HL-60 (cell line): ENCODE measurements at regions not wholly inside any gene's neighbourhood (a gene's known extent, or its start where the extent isn't known, plus 50 kb on each side); places are given as distances from the start of the nearest gene placed in this dataset.

Experiments used
- DNase-seq, 2 experiments: peaks; one replicate each; pipeline ENCODE4 v3.0.0-alpha.2; 2010 to 2020; ENCODE audit warnings: low read depth in 1 of 2, low spot score in 1 of 2
- H3K27ac ChIP-seq: fragments of 250-450 bp; sonication (Bioruptor Pico); replicated peaks from 2 replicates; pipeline ENCODE4 v1.5.1; 2020; ENCODE audit warnings: mild to moderate bottlenecking, moderate library complexity
- H3K27me3 ChIP-seq: fragments of 250-450 bp; sonication (Bioruptor Pico); 2 replicates; pipeline ENCODE4 v1.5.1; 2021; ENCODE audit warnings: mild to moderate bottlenecking, moderate library complexity; ENCODE audit not compliant: insufficient read depth, poor library complexity, severe bottlenecking
- H3K4me3 ChIP-seq: replicated peaks from 2 replicates; pipeline ENCODE4 v1.5.1; 2011; ENCODE audit warnings: mild to moderate bottlenecking, control low read depth, low read length; ENCODE audit not compliant: insufficient read depth
- CTCF ChIP-seq: IDR thresholded peaks from one replicate; pipeline ENCODE4 v1.5.1; 2011; ENCODE audit warnings: low read length, control low read depth, inconsistent platforms; ENCODE audit not compliant: insufficient read depth
- GABPA ChIP-seq: IDR thresholded peaks from 2 replicates; pipeline ENCODE4 v1.6.1; 2012; ENCODE audit warnings: low read depth
- POLR2AphosphoS5 ChIP-seq: IDR thresholded peaks from 2 replicates; pipeline ENCODE4 v1.6.1; 2012; ENCODE audit warnings: low read depth
- REST ChIP-seq: IDR thresholded peaks from 2 replicates; pipeline ENCODE4 v1.6.1; 2012; ENCODE audit warnings: low read depth; ENCODE audit not compliant: insufficient replicate concordance
- SPI1 ChIP-seq: IDR thresholded peaks from 2 replicates; pipeline ENCODE4 v1.6.1; 2012; ENCODE audit warnings: low read depth, mild to moderate bottlenecking, borderline replicate concordance

GRCh38 chr3:6551165-6551564 is 309.8 kb upstream of the GRM7 start:
- DNase-seq: no peak
- TF ChIP-seq REST (no peak), SPI1 (no peak), GABPA (no peak), POLR2AphosphoS5 (no peak), CTCF (no peak)
- H3K27ac ChIP-seq: no peak overlapping the region
- H3K27me3 ChIP-seq: no peaks in the 10 kb centered on the region
- H3K4me3 ChIP-seq: no peak overlapping the region

DNA sequence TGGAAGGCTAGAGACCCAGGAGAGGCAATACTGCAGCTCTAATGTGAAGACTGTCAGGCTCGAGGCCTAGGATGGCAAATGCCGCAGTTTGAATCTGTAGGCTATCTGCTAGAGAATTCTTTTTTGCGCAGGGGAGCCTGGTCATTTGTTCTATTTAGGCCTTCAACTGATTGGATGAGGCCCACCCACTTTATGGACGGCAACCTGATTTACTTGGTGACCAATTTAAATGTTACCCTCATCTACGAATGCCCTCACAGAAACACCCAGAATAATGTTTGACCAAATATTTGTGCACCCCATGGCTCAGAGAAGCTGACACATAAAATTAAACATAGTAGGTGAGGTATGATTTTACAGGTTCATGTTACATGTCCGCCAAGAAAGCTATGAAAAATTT is 300.7 kb upstream of the GRM7 start:
- Histone ChIP-seq H3K4me3 (no peak overlapping the region), H3K27me3 (no peaks in the 10 kb centered on the region), H3K27ac (no peak overlapping the region)
- no peak for DNase-seq
- TF ChIP-seq SPI1 (no peak), POLR2AphosphoS5 (no peak), CTCF (no peak), GABPA (no peak), REST (no peak)

DNA sequence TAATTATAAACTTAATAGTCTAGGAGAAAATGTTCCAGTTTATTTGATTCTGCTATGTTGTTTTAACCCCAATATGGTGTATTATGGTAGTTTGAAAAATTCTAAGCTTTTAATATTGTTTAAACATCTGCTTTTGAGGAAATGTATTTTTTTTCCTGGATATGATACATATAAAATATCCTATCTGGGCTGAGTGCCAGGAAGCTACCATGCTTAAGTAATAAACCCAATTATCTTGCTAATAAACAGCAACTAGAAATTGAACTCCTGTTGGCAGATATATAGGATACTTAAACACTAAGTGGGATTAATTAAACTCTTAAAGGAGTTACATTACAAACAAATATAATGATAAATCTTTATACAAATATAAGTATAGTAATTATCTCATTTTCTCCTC is 293.7 kb upstream of the GRM7 start:
- Histone ChIP-seq H3K27ac (no peak overlapping the region), H3K27me3 (no peaks in the 10 kb centered on the region), H3K4me3 (no peak overlapping the region)
- TF ChIP-seq SPI1 (no peak), POLR2AphosphoS5 (no peak), REST (no peak), CTCF (no peak), GABPA (no peak)
- DNase-seq: no peak
